ENCODE measurements at regions not wholly inside any gene's neighbourhood (a gene's known extent, or its start where the extent isn't known, plus 50 kb on each side); places are given as distances from the start of the nearest gene placed in this dataset.

GRCh38 chr10:90674928-90675327 lies 182.9 kb downstream of the HTR7 start:
- intact Hi-C loops (cut with micrococcal nuclease; ENCODE audit: unreplicated experiment) = no loop called here
- Histone ChIP-seq H3K9me2 (ENCODE audit: insufficient read depth, low read length) (no peaks in the 10 kb centered on the region), H3K27ac (ENCODE audit: low read depth, low read length, poor library complexity, severe bottlenecking) (no peak overlapping the region), H3K4me2 (ENCODE audit: low read length) (no peak overlapping the region), H3K4me3 (ENCODE audit: low read depth, low read length, poor library complexity, severe bottlenecking) (no peak overlapping the region), H2AFZ (ENCODE audit: low read length) (no peak overlapping the region), H3K9me3 (ENCODE audit: low read length) (no peaks in the 10 kb centered on the region), H3K36me3 (ENCODE audit: insufficient read depth, low read length) (no peaks in the 10 kb centered on the region), H4K20me1 (ENCODE audit: insufficient read depth, low read length) (no peaks in the 10 kb centered on the region), H3K79me2 (ENCODE audit: insufficient read depth, low read depth, low read length) (no peaks in the 10 kb centered on the region), H3K4me1 (ENCODE audit: insufficient read depth, low read length, poor library complexity, severe bottlenecking) (no peaks in the 10 kb centered on the region)
- no TSS peak for BruUV-seq (replicated peaks)
- CTCF ChIA-PET (ENCODE audit: unreplicated experiment) = no interaction called here
- POLR2A ChIA-PET = no interaction called here
- TF ChIP-seq EZH2phosphoT487 (IDR thresholded peaks at IDR 0.05; ENCODE audit: borderline replicate concordance, low read depth, low read length) (no peak), CTCF (conservative IDR thresholded peaks at IDR 0.05; ENCODE audit: low read length) (no peak)
- DNase-seq (ENCODE audit: low spot score) = no peak

- Histone ChIP-seq H3K4me3 (ENCODE audit: low read depth, low read length, poor library complexity, severe bottlenecking) (no peak overlapping the region), H3K36me3 (ENCODE audit: insufficient read depth, low read length) (no peaks in the 10 kb centered on the region), H3K9me3 (ENCODE audit: low read length) (no peaks in the 10 kb centered on the region), H3K9me2 (ENCODE audit: insufficient read depth, low read length) (no peaks in the 10 kb centered on the region), H4K20me1 (ENCODE audit: insufficient read depth, low read length) (no peaks in the 10 kb centered on the region), H3K27ac (ENCODE audit: low read depth, low read length, poor library complexity, severe bottlenecking) (no peak overlapping the region), H3K79me2 (ENCODE audit: insufficient read depth, low read depth, low read length) (no peaks in the 10 kb centered on the region), H3K4me2 (ENCODE audit: low read length) (no peak overlapping the region), H2AFZ (ENCODE audit: low read length) (no peak overlapping the region), H3K4me1 (ENCODE audit: insufficient read depth, low read length, poor library complexity, severe bottlenecking) (no peaks in the 10 kb centered on the region)
- no peak for DNase-seq (ENCODE audit: low spot score)
- ChIA-PET POLR2A (interaction anchor here (0.5 kb wide), 1 partner anchor 15 kb away, joined by 3 read pairs; no protein-coding TSS in a partner anchor), CTCF (ENCODE audit: unreplicated experiment) (interaction anchor here (0.5 kb wide), 1 partner anchor 706 kb away, joined by 3 read pairs; no protein-coding TSS in a partner anchor)
- TF ChIP-seq EZH2phosphoT487 (IDR thresholded peaks at IDR 0.05; ENCODE audit: borderline replicate concordance, low read depth, low read length) (no peak), CTCF (conservative IDR thresholded peaks at IDR 0.05; ENCODE audit: low read length) (no peak)
- BruUV-seq (replicated peaks) = no TSS peak
- intact Hi-C loops (cut with micrococcal nuclease; ENCODE audit: unreplicated experiment) = no loop called here
These were observed 182.2 kb downstream of the HTR7 start for GRCh38 chr10:90675621-90676020.

All from OCI-LY7 (cell line).